HEK293 (cell line): ENCODE measurements at regions not wholly inside any gene's neighbourhood (a gene's known extent, or its start where the extent isn't known, plus 50 kb on each side); places are given as distances from the start of the nearest gene placed in this dataset.

Experiments
- CTCF ChIP-seq: fragments of 450-650 bp; formaldehyde crosslinking; IDR thresholded peaks from 2 replicates; pipeline ENCODE4 v1.5.1; 2016; ENCODE audit warnings: missing biosample characterization, missing genetic modification characterization
- KLF7 ChIP-seq: fragments of 450-650 bp; formaldehyde crosslinking; IDR thresholded peaks from 2 replicates; pipeline ENCODE4 v1.5.1; 2016; ENCODE audit warnings: missing biosample characterization, missing genetic modification characterization, borderline replicate concordance
- MEIS1 ChIP-seq: sonication (generic); formaldehyde crosslinking; IDR thresholded peaks from 2 replicates; pipeline ENCODE4 v1.8.1; 2022; ENCODE audit warnings: missing genetic modification reagents, mild to moderate bottlenecking, borderline replicate concordance
- REST ChIP-seq: fragments of 450-650 bp; formaldehyde crosslinking; IDR thresholded peaks from 2 replicates; pipeline ENCODE4 v1.5.1; 2016; ENCODE audit warnings: missing biosample characterization, missing genetic modification characterization
- YY1 ChIP-seq: fragments of 450-650 bp; formaldehyde crosslinking; IDR thresholded peaks from 2 replicates; pipeline ENCODE4 v1.5.1; 2018; ENCODE audit warnings: missing biosample characterization, missing genetic modification characterization
- ZNF549 ChIP-seq: fragments of 450-650 bp; IDR thresholded peaks from 2 replicates; pipeline ENCODE4 v1.5.1; 2018; ENCODE audit warnings: missing biosample characterization, missing genetic modification characterization, mild to moderate bottlenecking, inconsistent platforms, moderate library complexity
- ZNF571 ChIP-seq: fragments of 450-650 bp; formaldehyde crosslinking; IDR thresholded peaks from 2 replicates; pipeline ENCODE4 v1.5.0; 2017; ENCODE audit warnings: missing biosample characterization, missing genetic modification characterization
- ZNF623 ChIP-seq: fragments of 450-650 bp; formaldehyde crosslinking; IDR thresholded peaks from 2 replicates; pipeline ENCODE4 v1.5.1; 2016; ENCODE audit warnings: missing biosample characterization, missing genetic modification characterization
- ZNF660 ChIP-seq: fragments of 450-650 bp; IDR thresholded peaks from 2 replicates; pipeline ENCODE4 v1.5.1; 2018; ENCODE audit warnings: missing biosample characterization, mild to moderate bottlenecking, missing genetic modification characterization
- ZNF777 ChIP-seq: fragments of 450-650 bp; formaldehyde crosslinking; IDR thresholded peaks from 2 replicates; pipeline ENCODE4 v1.5.1; 2017; ENCODE audit warnings: missing biosample characterization, missing genetic modification characterization, borderline replicate concordance
- ZNF843 ChIP-seq: fragments of 450-650 bp; formaldehyde crosslinking; IDR thresholded peaks from 2 replicates; pipeline ENCODE4 v1.5.1; 2016; ENCODE audit warnings: missing biosample characterization, missing genetic modification characterization
- ZSCAN18 ChIP-seq: fragments of 450-650 bp; formaldehyde crosslinking; IDR thresholded peaks from 2 replicates; pipeline ENCODE4 v1.5.1; 2016; ENCODE audit warnings: missing biosample characterization, missing genetic modification characterization
- TF ChIP-seq, protein P1 (sequence below): fragments of 450-650 bp; formaldehyde crosslinking; IDR thresholded peaks from 2 replicates; pipeline ENCODE4 v1.5.1; 2017; ENCODE audit warnings: missing biosample characterization, missing genetic modification characterization

DNA sequence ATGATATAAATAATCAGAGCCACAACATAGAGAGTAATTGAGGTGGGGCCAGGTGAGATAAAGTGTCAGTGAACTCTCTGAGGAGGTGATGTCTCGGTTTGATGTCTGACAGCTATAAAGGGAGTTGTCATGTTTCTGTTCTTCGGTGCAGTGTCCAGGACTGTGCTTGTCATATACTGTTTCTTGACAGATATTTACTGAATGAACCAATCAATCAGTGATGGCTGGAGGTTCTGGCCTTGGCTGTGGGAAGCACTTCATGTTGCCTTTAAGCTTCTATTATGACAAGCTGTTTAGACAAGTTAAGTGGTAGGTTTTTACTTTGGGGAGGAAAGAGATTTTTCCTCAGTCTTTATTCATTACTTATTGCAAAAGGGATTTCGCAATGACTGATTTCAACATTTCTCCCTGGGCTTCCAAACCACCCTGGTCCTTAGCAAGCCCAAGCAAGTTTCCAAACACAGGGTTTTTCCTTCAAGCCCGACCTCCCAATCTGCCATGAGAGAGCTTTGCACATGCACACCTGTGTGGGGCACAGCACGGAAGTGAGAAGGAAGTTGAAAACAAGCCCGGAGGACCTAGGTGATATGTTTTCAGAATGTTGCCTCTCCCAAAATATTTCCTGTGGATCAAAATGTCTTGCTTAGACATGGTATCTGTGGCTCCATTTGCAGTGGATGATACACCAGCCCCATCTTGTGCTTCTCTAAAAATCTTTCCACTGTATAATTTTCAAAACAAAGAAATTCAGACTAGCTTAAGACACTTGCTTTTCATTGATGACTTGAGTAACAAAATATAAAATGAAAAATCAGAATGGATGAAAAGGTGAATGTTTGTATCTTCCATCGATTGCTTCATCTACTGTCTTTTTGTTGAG, 567.3 kb upstream of the BTBD3 start:
- no peak for TF ChIP-seq CTCF (tag by site-specific recombination)
- TF ChIP-seq MEIS1 (CRISPR knock-in tag) = no peak
- no peak for TF ChIP-seq REST
- TF ChIP-seq ZNF660 = no peak
- no peak for TF ChIP-seq YY1
- TF ChIP-seq, protein P1, sequence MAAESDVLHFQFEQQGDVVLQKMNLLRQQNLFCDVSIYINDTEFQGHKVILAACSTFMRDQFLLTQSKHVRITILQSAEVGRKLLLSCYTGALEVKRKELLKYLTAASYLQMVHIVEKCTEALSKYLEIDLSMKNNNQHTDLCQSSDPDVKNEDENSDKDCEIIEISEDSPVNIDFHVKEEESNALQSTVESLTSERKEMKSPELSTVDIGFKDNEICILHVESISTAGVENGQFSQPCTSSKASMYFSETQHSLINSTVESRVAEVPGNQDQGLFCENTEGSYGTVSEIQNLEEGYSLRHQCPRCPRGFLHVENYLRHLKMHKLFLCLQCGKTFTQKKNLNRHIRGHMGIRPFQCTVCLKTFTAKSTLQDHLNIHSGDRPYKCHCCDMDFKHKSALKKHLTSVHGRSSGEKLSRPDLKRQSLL (tag by site-specific recombination) = no peak
- no peak for TF ChIP-seq ZNF549 (tag by site-specific recombination)
- no peak for TF ChIP-seq ZNF843 (tag by site-specific recombination)
- no peak for TF ChIP-seq KLF7
- no peak for TF ChIP-seq ZNF623 (tag by site-specific recombination)
- TF ChIP-seq ZNF777 = no peak
- TF ChIP-seq ZSCAN18 = no peak
- TF ChIP-seq ZNF571 (tag by site-specific recombination) = no peak
